ENCODE measurements at regions not wholly inside any gene's neighbourhood (a gene's known extent, or its start where the extent isn't known, plus 50 kb on each side); places are given as distances from the start of the nearest gene placed in this dataset.
A peak's percentile ranks its signal among the peaks of the same experiment; 100 is the strongest.

DNA sequence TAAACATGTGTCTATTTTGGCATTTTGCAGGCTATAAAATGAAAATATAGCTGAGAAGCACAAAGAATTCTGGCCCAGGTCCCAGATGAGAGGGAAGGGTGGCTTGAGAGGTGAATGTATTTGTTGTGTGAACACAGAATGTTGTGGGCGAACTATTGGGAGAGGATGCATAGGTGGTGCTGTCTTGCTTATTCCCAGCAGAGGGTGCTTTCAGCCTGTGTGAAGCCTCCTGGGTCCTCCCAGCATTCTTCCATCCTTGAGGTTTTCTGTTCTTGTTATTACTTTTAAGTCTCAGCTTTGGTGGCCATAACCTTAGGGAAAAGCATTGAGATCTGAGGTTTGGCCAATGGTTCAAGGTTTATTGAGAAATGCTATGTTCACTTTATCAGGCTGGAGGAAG lies 108.7 kb upstream of the SNX19 start:
- H3K79me2 ChIP-seq (ENCODE audit: low read depth) = no peaks in the 10 kb centered on the region
- H3K9me3 ChIP-seq (ENCODE audit: low read depth) = no peaks in the 10 kb centered on the region
- no peak for TF ChIP-seq EZH2phosphoT487 (IDR thresholded peaks at IDR 0.05)
- TF ChIP-seq, protein P1, sequence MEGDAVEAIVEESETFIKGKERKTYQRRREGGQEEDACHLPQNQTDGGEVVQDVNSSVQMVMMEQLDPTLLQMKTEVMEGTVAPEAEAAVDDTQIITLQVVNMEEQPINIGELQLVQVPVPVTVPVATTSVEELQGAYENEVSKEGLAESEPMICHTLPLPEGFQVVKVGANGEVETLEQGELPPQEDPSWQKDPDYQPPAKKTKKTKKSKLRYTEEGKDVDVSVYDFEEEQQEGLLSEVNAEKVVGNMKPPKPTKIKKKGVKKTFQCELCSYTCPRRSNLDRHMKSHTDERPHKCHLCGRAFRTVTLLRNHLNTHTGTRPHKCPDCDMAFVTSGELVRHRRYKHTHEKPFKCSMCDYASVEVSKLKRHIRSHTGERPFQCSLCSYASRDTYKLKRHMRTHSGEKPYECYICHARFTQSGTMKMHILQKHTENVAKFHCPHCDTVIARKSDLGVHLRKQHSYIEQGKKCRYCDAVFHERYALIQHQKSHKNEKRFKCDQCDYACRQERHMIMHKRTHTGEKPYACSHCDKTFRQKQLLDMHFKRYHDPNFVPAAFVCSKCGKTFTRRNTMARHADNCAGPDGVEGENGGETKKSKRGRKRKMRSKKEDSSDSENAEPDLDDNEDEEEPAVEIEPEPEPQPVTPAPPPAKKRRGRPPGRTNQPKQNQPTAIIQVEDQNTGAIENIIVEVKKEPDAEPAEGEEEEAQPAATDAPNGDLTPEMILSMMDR (IDR thresholded peaks at IDR 0.05) = peak; percentile 69
- Mint-ChIP-seq H3K27me3 (ENCODE audit: insufficient read depth, low read depth) (peaks cover 5% of the 10 kb centered on the region), H3K36me3 (no peaks in the 10 kb centered on the region), H3K27ac (no peak overlapping the region), H3K4me3 (no peak overlapping the region), H3K9me3 (no peaks in the 10 kb centered on the region), H3K4me1 (no peaks in the 10 kb centered on the region)
- H3K4me3 ChIP-seq = no peak overlapping the region
- no peaks in the 10 kb centered on the region for H4K20me1 ChIP-seq (ENCODE audit: low read depth)
- no peak overlapping the region for H3K4me2 ChIP-seq
- no peaks in the 10 kb centered on the region for H3K36me3 ChIP-seq
- H3K27ac ChIP-seq = no peak overlapping the region
- no peaks in the 10 kb centered on the region for H3F3A ChIP-seq (ENCODE audit: low read depth)
- H3K4me1 ChIP-seq = no peaks in the 10 kb centered on the region
- no peaks in the 10 kb centered on the region for H3K27me3 ChIP-seq
- peak; percentile 61 for DNase-seq (ENCODE audit: low spot score)
- no peak overlapping the region for H3K9ac ChIP-seq
- H2AFZ ChIP-seq (replicated peaks) = peak overlapping the region; percentile 66

DNA sequence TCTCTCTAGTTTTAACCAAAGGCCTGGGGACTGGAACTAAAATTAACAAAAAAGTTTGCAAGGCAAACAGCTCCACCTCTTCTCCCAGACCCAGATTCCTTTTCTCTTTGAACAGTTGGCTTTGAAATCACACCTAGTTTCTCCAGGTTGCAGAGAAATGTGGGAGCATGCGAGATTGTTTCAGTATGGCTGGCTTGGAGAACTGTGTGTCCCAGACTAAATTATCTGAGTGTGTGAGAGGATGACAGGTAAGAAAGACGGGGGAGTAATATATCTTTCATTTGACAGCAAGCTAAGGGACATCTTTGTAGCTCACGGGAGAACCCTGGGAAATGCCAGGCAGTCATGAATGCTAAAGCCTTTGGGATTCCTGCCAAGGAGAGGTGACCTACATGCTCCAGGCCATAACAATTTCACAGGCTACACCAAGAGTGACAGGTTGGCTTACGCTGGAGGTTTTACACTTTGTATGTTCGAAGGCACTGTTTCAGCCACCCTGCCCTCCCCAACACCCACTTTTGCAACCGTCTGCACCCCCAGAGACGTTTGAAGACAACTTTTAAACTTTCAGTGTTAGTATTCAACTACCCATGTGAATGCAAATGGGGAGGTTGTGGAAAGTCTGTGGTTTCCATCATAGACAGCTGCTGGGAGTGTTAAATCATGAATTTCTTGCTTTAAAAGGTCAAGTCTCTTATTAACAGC lies 109.3 kb upstream of the SNX19 start:
- H3K4me1 Mint-ChIP-seq = no peaks in the 10 kb centered on the region
- no peaks in the 10 kb centered on the region for H3K9me3 Mint-ChIP-seq
- Histone ChIP-seq H3K79me2 (ENCODE audit: low read depth) (no peaks in the 10 kb centered on the region), H2AFZ (replicated peaks) (peak overlapping the region; percentile 66), H3K27me3 (no peaks in the 10 kb centered on the region), H3K9ac (no peak overlapping the region), H3K9me3 (ENCODE audit: low read depth) (no peaks in the 10 kb centered on the region), H3K4me2 (no peak overlapping the region), H4K20me1 (ENCODE audit: low read depth) (no peaks in the 10 kb centered on the region), H3K4me3 (no peak overlapping the region), H3K4me1 (no peaks in the 10 kb centered on the region), H3F3A (ENCODE audit: low read depth) (no peaks in the 10 kb centered on the region), H3K36me3 (no peaks in the 10 kb centered on the region), H3K27ac (no peak overlapping the region)
- TF ChIP-seq EZH2phosphoT487 (IDR thresholded peaks at IDR 0.05) (no peak), EZH2 (IDR thresholded peaks at IDR 0.05) (no peak)
- TF ChIP-seq, protein P1 (IDR thresholded peaks at IDR 0.05) = no peak
- peaks cover 5% of the 10 kb centered on the region for H3K27me3 Mint-ChIP-seq (ENCODE audit: insufficient read depth, low read depth)
- no peaks in the 10 kb centered on the region for H3K36me3 Mint-ChIP-seq
- H3K4me3 Mint-ChIP-seq = no peak overlapping the region
- no peak overlapping the region for H3K27ac Mint-ChIP-seq
- no peak for DNase-seq (ENCODE audit: low spot score)

- no peak overlapping the region for H3K4me3 ChIP-seq
- no peaks in the 10 kb centered on the region for H4K20me1 ChIP-seq (ENCODE audit: low read depth)
- H3K79me2 ChIP-seq (ENCODE audit: low read depth) = no peaks in the 10 kb centered on the region
- DNase-seq (ENCODE audit: low spot score) = no peak
- no peaks in the 10 kb centered on the region for H3K27me3 ChIP-seq
- Mint-ChIP-seq H3K4me1 (no peaks in the 10 kb centered on the region), H3K4me3 (no peak overlapping the region), H3K9me3 (no peaks in the 10 kb centered on the region), H3K27me3 (ENCODE audit: insufficient read depth, low read depth) (peaks cover 6% of the 10 kb centered on the region), H3K27ac (no peak overlapping the region), H3K36me3 (no peaks in the 10 kb centered on the region)
- no peak overlapping the region for H3K27ac ChIP-seq
- no peaks in the 10 kb centered on the region for H3F3A ChIP-seq (ENCODE audit: low read depth)
- no peak for TF ChIP-seq EZH2 (IDR thresholded peaks at IDR 0.05)
- no peak for TF ChIP-seq EZH2phosphoT487 (IDR thresholded peaks at IDR 0.05)
- TF ChIP-seq, protein P1 (IDR thresholded peaks at IDR 0.05) = no peak
- H3K36me3 ChIP-seq = no peaks in the 10 kb centered on the region
- no peak overlapping the region for H3K4me2 ChIP-seq
- H2AFZ ChIP-seq (replicated peaks) = no peak overlapping the region
- H3K4me1 ChIP-seq = peaks cover 2% of the 10 kb centered on the region
- H3K9me3 ChIP-seq (ENCODE audit: low read depth) = no peaks in the 10 kb centered on the region
- H3K9ac ChIP-seq = no peak overlapping the region
Observed at GRCh38 chr11:131027491-131027890, 111.2 kb upstream of the SNX19 start.
